Astrocyte (in vitro differentiated cells and primary cell): ENCODE measurements at regions not wholly inside any gene's neighbourhood (a gene's known extent, or its start where the extent isn't known, plus 50 kb on each side); places are given as distances from the start of the nearest gene placed in this dataset.

Experiments used
- DNase-seq: peaks from one replicate; pipeline ENCODE4 v3.0.0-alpha.2; 2010; ENCODE audit warnings: low read depth
- FAIRE-seq: peaks from 2 replicates; lab custom pipeline; 2011; peaks lifted over from hg19 to GRCh38; lab: Jason Lieb, UNC
- H2AFZ ChIP-seq: 2 replicates; pipeline ENCODE4 v1.6.0; 2012; ENCODE audit warnings: low read depth, low read length, inconsistent platforms
- H3K27ac ChIP-seq: 2 replicates; pipeline ENCODE4 v1.5.1; 2011; ENCODE audit warnings: low read depth, low read length, inconsistent platforms
- H3K27me3 ChIP-seq: 2 replicates; pipeline ENCODE4 v1.6.0; 2011; ENCODE audit warnings: low read length, inconsistent platforms; ENCODE audit not compliant: insufficient read depth
- H3K36me3 ChIP-seq: 2 replicates; pipeline ENCODE4 v1.5.1; 2011; ENCODE audit warnings: low read length, inconsistent platforms; ENCODE audit not compliant: insufficient read depth
- H3K4me1 ChIP-seq: 2 replicates; pipeline ENCODE4 v1.5.1; 2011; ENCODE audit warnings: low read length, inconsistent platforms; ENCODE audit not compliant: insufficient read depth
- H3K4me2 ChIP-seq: 2 replicates; pipeline ENCODE4 v1.6.0; 2012; ENCODE audit warnings: low read length, inconsistent platforms
- H3K4me3 ChIP-seq: 2 replicates; pipeline ENCODE4 v1.5.1; 2011; ENCODE audit warnings: low read depth, mild to moderate bottlenecking, low read length, inconsistent platforms; ENCODE audit not compliant: insufficient read depth
- H3K79me2 ChIP-seq: 2 replicates; pipeline ENCODE4 v1.6.0; 2012; ENCODE audit warnings: mild to moderate bottlenecking, low read length, inconsistent platforms; ENCODE audit not compliant: insufficient read depth
- H3K9ac ChIP-seq: 2 replicates; pipeline ENCODE4 v1.6.0; 2012; ENCODE audit warnings: mild to moderate bottlenecking, low read length, inconsistent platforms
- H3K9me3 ChIP-seq: 2 replicates; pipeline ENCODE4 v1.5.1; 2012; ENCODE audit warnings: low read depth, mild to moderate bottlenecking, low read length, inconsistent platforms; ENCODE audit not compliant: insufficient read depth
- H4K20me1 ChIP-seq: 2 replicates; pipeline ENCODE4 v1.6.0; 2012; ENCODE audit warnings: low read length, inconsistent platforms; ENCODE audit not compliant: insufficient read depth
- H3K27ac Mint-ChIP-seq: one replicate; pipeline ENCODE4 v1.8.0; 2021; ENCODE audit warnings: mild to moderate bottlenecking, mixed read lengths; ENCODE audit not compliant: unreplicated experiment
- H3K27me3 Mint-ChIP-seq: one replicate; pipeline ENCODE4 v1.8.0; 2021; ENCODE audit warnings: low read depth, mixed read lengths; ENCODE audit not compliant: unreplicated experiment
- H3K36me3 Mint-ChIP-seq: one replicate; pipeline ENCODE4 v1.8.0; 2021; ENCODE audit warnings: low read depth, mixed read lengths; ENCODE audit not compliant: unreplicated experiment
- H3K4me1 Mint-ChIP-seq: one replicate; pipeline ENCODE4 v1.8.0; 2021; ENCODE audit warnings: low read depth, mixed read lengths; ENCODE audit not compliant: unreplicated experiment
- H3K4me3 Mint-ChIP-seq: one replicate; pipeline ENCODE4 v1.8.0; 2021; ENCODE audit warnings: mild to moderate bottlenecking, moderate library complexity, mixed read lengths; ENCODE audit not compliant: unreplicated experiment
- H3K9me3 Mint-ChIP-seq: one replicate; pipeline ENCODE4 v1.8.0; 2021; ENCODE audit warnings: mild to moderate bottlenecking, mixed read lengths; ENCODE audit not compliant: unreplicated experiment
- CTCF ChIP-seq: IDR thresholded peaks from 2 replicates; pipeline ENCODE4 v1.5.1; 2011; ENCODE audit warnings: low read depth, mild to moderate bottlenecking, inconsistent platforms, low read length, moderate library complexity; ENCODE audit not compliant: insufficient read depth
- EZH2 ChIP-seq: IDR thresholded peaks from 2 replicates; pipeline ENCODE4 v1.6.1; 2012; ENCODE audit warnings: mild to moderate bottlenecking, low read length, inconsistent platforms; ENCODE audit not compliant: insufficient read depth

GRCh38 chr2:215637651-215638050, 201.8 kb upstream of the FN1 start:
- Mint-ChIP-seq H3K27me3 (no peaks in the 10 kb centered on the region), H3K9me3 (peaks cover 23% of the 10 kb centered on the region)
- FAIRE-seq, result no peak

GRCh38 chr2:215636816-215637215, 200.9 kb upstream of the FN1 start:
- Mint-ChIP-seq H3K27me3 (no peaks in the 10 kb centered on the region), H3K27ac (no peak overlapping the region), H3K36me3 (peaks cover 7% of the 10 kb centered on the region), H3K4me3 (no peak overlapping the region), H3K9me3 (peaks cover 29% of the 10 kb centered on the region), H3K4me1 (peaks cover 3% of the 10 kb centered on the region)
- no peak overlapping the region for H3K4me2 ChIP-seq
- TF ChIP-seq EZH2 (no peak), CTCF (no peak)
- H3K27me3 ChIP-seq, result no peaks in the 10 kb centered on the region
- no peaks in the 10 kb centered on the region for H3K9me3 ChIP-seq
- FAIRE-seq (no peak), DNase-seq (no peak)
- no peak overlapping the region for H2AFZ ChIP-seq
- H3K4me1 ChIP-seq, result peaks cover 6% of the 10 kb centered on the region
- H4K20me1 ChIP-seq, result no peaks in the 10 kb centered on the region
- no peak overlapping the region for H3K27ac ChIP-seq
- H3K79me2 ChIP-seq, result no peaks in the 10 kb centered on the region
- no peak overlapping the region for H3K9ac ChIP-seq
- no peaks in the 10 kb centered on the region for H3K36me3 ChIP-seq
- no peak overlapping the region for H3K4me3 ChIP-seq

More at GRCh38 chr2:215637651-215638050, 201.8 kb upstream of the FN1 start:
- no peaks in the 10 kb centered on the region for H3K36me3 ChIP-seq
- Mint-ChIP-seq H3K36me3 (peaks cover 7% of the 10 kb centered on the region), H3K4me1 (peaks cover 3% of the 10 kb centered on the region), H3K4me3 (no peak overlapping the region), H3K27ac (no peak overlapping the region)
- H3K4me3 ChIP-seq, result no peak overlapping the region
- no peak overlapping the region for H3K9ac ChIP-seq
- H3K79me2 ChIP-seq, result no peaks in the 10 kb centered on the region
- H3K4me2 ChIP-seq, result no peak overlapping the region
- peak; percentile 87 for DNase-seq
- TF ChIP-seq EZH2 (no peak), CTCF (no peak)
- no peak overlapping the region for H2AFZ ChIP-seq
- peaks cover 6% of the 10 kb centered on the region for H3K4me1 ChIP-seq
- no peaks in the 10 kb centered on the region for H3K9me3 ChIP-seq
- no peaks in the 10 kb centered on the region for H4K20me1 ChIP-seq
- no peak overlapping the region for H3K27ac ChIP-seq
- no peaks in the 10 kb centered on the region for H3K27me3 ChIP-seq

GRCh38 chr2:215635788-215636139, 199.9 kb upstream of the FN1 start:
- Histone ChIP-seq H3K36me3 (no peaks in the 10 kb centered on the region), H3K9me3 (no peaks in the 10 kb centered on the region), H3K4me3 (no peak overlapping the region), H3K27me3 (no peaks in the 10 kb centered on the region), H3K4me1 (peaks cover 6% of the 10 kb centered on the region), H4K20me1 (no peaks in the 10 kb centered on the region), H3K4me2 (no peak overlapping the region), H2AFZ (no peak overlapping the region), H3K27ac (no peak overlapping the region), H3K79me2 (no peaks in the 10 kb centered on the region), H3K9ac (no peak overlapping the region)
- Mint-ChIP-seq H3K4me1 (peaks cover 3% of the 10 kb centered on the region), H3K4me3 (no peak overlapping the region), H3K27ac (no peak overlapping the region), H3K27me3 (no peaks in the 10 kb centered on the region), H3K36me3 (peaks cover 7% of the 10 kb centered on the region), H3K9me3 (peaks cover 29% of the 10 kb centered on the region)
- FAIRE-seq (peak; percentile 49), DNase-seq (peak; percentile 77)
- TF ChIP-seq CTCF, result peak; percentile 18
- no peak for TF ChIP-seq EZH2
